ENCODE measurements at regions not wholly inside any gene's neighbourhood (a gene's known extent, or its start where the extent isn't known, plus 50 kb on each side); places are given as distances from the start of the nearest gene placed in this dataset.

GRCh38 chr18:61706276-61706915 lies 186.4 kb downstream of the RNF152 start:
- H3K9me3 ChIP-seq (replicated peaks; ENCODE audit: control insufficient read depth, insufficient read depth, low read length), result no peaks in the 10 kb centered on the region
- no peak overlapping the region for H2AFZ ChIP-seq (ENCODE audit: control insufficient read depth, low read depth, low read length)
- ChIA-PET RAD21 (ENCODE audit: unreplicated experiment) (no interaction called here), POLR2A (no interaction called here), CTCF (interaction anchor here (0.9 kb wide), 1 partner anchor 194 kb away, joined by 3 read pairs; no protein-coding TSS in a partner anchor), SMC1A (ENCODE audit: uncharacterized antibody, unreplicated experiment) (no interaction called here)
- H3K36me3 ChIP-seq (ENCODE audit: control insufficient read depth in 2 of 2, insufficient read depth in 2 of 2, low read length in 1 of 2), result no peaks in the 10 kb centered on the region
- no peak for DNase-seq (ENCODE audit: low read depth, low spot score)
- H4K20me1 ChIP-seq (ENCODE audit: control insufficient read depth, insufficient read depth), result no peaks in the 10 kb centered on the region
- BruUV-seq (replicated peaks), result no TSS peak
- 0% methylated on average over 3 of the region's 3 CpGs for WGBS (ENCODE audit: insufficient coverage, insufficient replicate concordance, low lambda C conversion rate, missing lambda C conversion rate)
- no peak for FAIRE-seq
- H3K9ac ChIP-seq (ENCODE audit: control insufficient read depth, insufficient read depth, low read length), result no peak overlapping the region
- H3K27me3 ChIP-seq (replicated peaks in 1 of 2; ENCODE audit: control insufficient read depth in 2 of 2, insufficient read depth in 2 of 2, low read length in 1 of 2), result no peaks in the 10 kb centered on the region
- ATAC-seq, result no peak
- H3K4me1 ChIP-seq (ENCODE audit: control insufficient read depth, insufficient read depth, low read length), result no peaks in the 10 kb centered on the region
- no peak overlapping the region for H3K4me2 ChIP-seq (ENCODE audit: control insufficient read depth, insufficient read depth)
- no peak overlapping the region for H3K27ac ChIP-seq (ENCODE audit: control insufficient read depth, insufficient read depth)
- in situ Hi-C loops (cut with MboI) (no loop called here), intact Hi-C loops (cut with micrococcal nuclease; ENCODE audit: unreplicated experiment) (no loop called here)
- no peak overlapping the region for H3K4me3 ChIP-seq
- H3K79me2 ChIP-seq (ENCODE audit: control insufficient read depth, insufficient read depth, low read length), result no peaks in the 10 kb centered on the region
- no peak for TF ChIP-seq SMARCA5 (IDR thresholded peaks at IDR 0.05)
- no peak for TF ChIP-seq NFXL1 (IDR thresholded peaks at IDR 0.05; ENCODE audit: borderline replicate concordance)
- TF ChIP-seq POLR2A (IDR thresholded peaks at IDR 0.05; ENCODE audit: low read depth, low read length), result no peak
- TF ChIP-seq ZNF687 (IDR thresholded peaks at IDR 0.05), result no peak

DNA sequence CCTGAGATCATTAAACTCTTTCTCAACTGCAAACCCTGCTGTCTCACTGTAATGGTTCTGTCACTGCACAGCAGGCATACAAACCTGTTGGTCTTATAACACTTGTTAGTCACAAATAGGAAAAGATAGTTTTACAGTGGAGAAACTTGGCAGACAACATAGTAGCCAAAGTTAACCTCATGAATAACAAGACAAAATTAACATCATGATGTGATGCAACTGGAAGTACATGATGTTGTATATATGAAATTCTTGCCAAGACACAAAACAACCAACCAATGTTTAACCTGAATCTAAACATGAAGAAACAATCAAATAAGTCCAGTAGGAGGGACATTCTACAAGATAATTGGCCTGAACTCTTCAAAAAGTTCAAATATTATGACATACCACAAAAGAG lies 189.3 kb downstream of the RNF152 start:
- H3K27ac ChIP-seq (ENCODE audit: control insufficient read depth, insufficient read depth), result no peak overlapping the region
- H3K27me3 ChIP-seq (replicated peaks in 1 of 2; ENCODE audit: control insufficient read depth in 2 of 2, insufficient read depth in 2 of 2, low read length in 1 of 2), result no peaks in the 10 kb centered on the region
- TF ChIP-seq, protein P1, sequence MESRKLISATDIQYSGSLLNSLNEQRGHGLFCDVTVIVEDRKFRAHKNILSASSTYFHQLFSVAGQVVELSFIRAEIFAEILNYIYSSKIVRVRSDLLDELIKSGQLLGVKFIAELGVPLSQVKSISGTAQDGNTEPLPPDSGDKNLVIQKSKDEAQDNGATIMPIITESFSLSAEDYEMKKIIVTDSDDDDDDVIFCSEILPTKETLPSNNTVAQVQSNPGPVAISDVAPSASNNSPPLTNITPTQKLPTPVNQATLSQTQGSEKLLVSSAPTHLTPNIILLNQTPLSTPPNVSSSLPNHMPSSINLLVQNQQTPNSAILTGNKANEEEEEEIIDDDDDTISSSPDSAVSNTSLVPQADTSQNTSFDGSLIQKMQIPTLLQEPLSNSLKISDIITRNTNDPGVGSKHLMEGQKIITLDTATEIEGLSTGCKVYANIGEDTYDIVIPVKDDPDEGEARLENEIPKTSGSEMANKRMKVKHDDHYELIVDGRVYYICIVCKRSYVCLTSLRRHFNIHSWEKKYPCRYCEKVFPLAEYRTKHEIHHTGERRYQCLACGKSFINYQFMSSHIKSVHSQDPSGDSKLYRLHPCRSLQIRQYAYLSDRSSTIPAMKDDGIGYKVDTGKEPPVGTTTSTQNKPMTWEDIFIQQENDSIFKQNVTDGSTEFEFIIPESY (IDR thresholded peaks at IDR 0.05), result no peak
- TF ChIP-seq, protein P2, sequence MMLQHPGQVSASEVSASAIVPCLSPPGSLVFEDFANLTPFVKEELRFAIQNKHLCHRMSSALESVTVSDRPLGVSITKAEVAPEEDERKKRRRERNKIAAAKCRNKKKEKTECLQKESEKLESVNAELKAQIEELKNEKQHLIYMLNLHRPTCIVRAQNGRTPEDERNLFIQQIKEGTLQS (IDR thresholded peaks at IDR 0.05; ENCODE audit: borderline replicate concordance, extremely low read depth, low read depth, low read length), result no peak
- TF ChIP-seq HSF1 (IDR thresholded peaks at IDR 0.05; ENCODE audit: low read depth, low read length), result no peak
- no peak for TF ChIP-seq CHD1 (IDR thresholded peaks at IDR 0.05; ENCODE audit: low read depth, low read length)
- no peak for TF ChIP-seq MEF2A (IDR thresholded peaks at IDR 0.05; ENCODE audit: insufficient read depth, low read depth, low read length)
- TF ChIP-seq EP300 (IDR thresholded peaks at IDR 0.05; ENCODE audit: borderline replicate concordance in 1 of 2, control insufficient read depth in 1 of 2, low read depth in 2 of 2, low read length in 2 of 2), result no peak

More for the DNA sequence above, 189.3 kb downstream of the RNF152 start:
- in situ Hi-C loops (cut with MboI) (no loop called here), intact Hi-C loops (cut with micrococcal nuclease; ENCODE audit: unreplicated experiment) (no loop called here)
- CTCF ChIA-PET, result no interaction called here
- H4K20me1 ChIP-seq (ENCODE audit: control insufficient read depth, insufficient read depth), result no peaks in the 10 kb centered on the region
- SMC1A ChIA-PET (ENCODE audit: uncharacterized antibody, unreplicated experiment), result no interaction called here
- no peak for DNase-seq (ENCODE audit: low read depth, low spot score)
- H3K9ac ChIP-seq (ENCODE audit: control insufficient read depth, insufficient read depth, low read length), result no peak overlapping the region
- H3K4me2 ChIP-seq (ENCODE audit: control insufficient read depth, insufficient read depth), result no peak overlapping the region
- RAD21 ChIA-PET (ENCODE audit: unreplicated experiment), result no interaction called here
- H3K9me3 ChIP-seq (replicated peaks; ENCODE audit: control insufficient read depth, insufficient read depth, low read length), result no peaks in the 10 kb centered on the region
- no peak overlapping the region for H2AFZ ChIP-seq (ENCODE audit: control insufficient read depth, low read depth, low read length)
- no peak for ATAC-seq
- POLR2A ChIA-PET, result no interaction called here
- no peaks in the 10 kb centered on the region for H3K4me1 ChIP-seq (ENCODE audit: control insufficient read depth, insufficient read depth, low read length)
- H3K4me3 ChIP-seq, result no peak overlapping the region
- BruUV-seq (replicated peaks), result no TSS peak
- no peak for FAIRE-seq
- H3K79me2 ChIP-seq (ENCODE audit: control insufficient read depth, insufficient read depth, low read length), result no peaks in the 10 kb centered on the region
- no peaks in the 10 kb centered on the region for H3K36me3 ChIP-seq (ENCODE audit: control insufficient read depth in 2 of 2, insufficient read depth in 2 of 2, low read length in 1 of 2)
